HFF-Myc (cell line): ENCODE measurements at regions not wholly inside any gene's neighbourhood (a gene's known extent, or its start where the extent isn't known, plus 50 kb on each side); places are given as distances from the start of the nearest gene placed in this dataset.
A peak's percentile ranks its signal among the peaks of the same experiment; 100 is the strongest.

Experiments used
- DNase-seq: peaks from one replicate; pipeline ENCODE4 v3.0.0-alpha.2; 2011; ENCODE audit warnings: low read depth; ENCODE audit errors: extremely low read depth
- H3K4me3 ChIP-seq: replicated peaks from 2 replicates; pipeline ENCODE4 v1.5.1; 2011; ENCODE audit warnings: low read depth, mild to moderate bottlenecking, control low read depth, low read length
- CTCF ChIP-seq: IDR thresholded peaks from 2 replicates; pipeline ENCODE4 v1.5.1; 2012; ENCODE audit warnings: mild to moderate bottlenecking, low read depth, low read length, control low read depth; ENCODE audit errors: missing control alignments

GRCh38 chr7:62361-63116 lies 129.8 kb upstream of the FAM20C start:
- H3K4me3 ChIP-seq: no peak overlapping the region
- no peak for TF ChIP-seq CTCF

GRCh38 chr7:63117-63480 lies 129.3 kb upstream of the FAM20C start:
- no peak for TF ChIP-seq CTCF
- DNase-seq: no peak
- H3K4me3 ChIP-seq: no peak overlapping the region

More at GRCh38 chr7:62361-63116, 129.8 kb upstream of the FAM20C start:
- DNase-seq: no peak

GRCh38 chr7:63521-64021 lies 128.8 kb upstream of the FAM20C start:
- DNase-seq: no peak

GRCh38 chr7:64098-64915 lies 128.1 kb upstream of the FAM20C start:
- DNase-seq: no peak
- H3K4me3 ChIP-seq: no peak overlapping the region
- TF ChIP-seq CTCF: peak; percentile 60

More at GRCh38 chr7:63521-64021, 128.8 kb upstream of the FAM20C start:
- no peak overlapping the region for H3K4me3 ChIP-seq
- no peak for TF ChIP-seq CTCF

- H3K4me3 ChIP-seq: no peak overlapping the region
- DNase-seq: no peak
- no peak for TF ChIP-seq CTCF
These were observed 127.4 kb upstream of the FAM20C start for GRCh38 chr7:64916-65341.

GRCh38 chr7:65554-65953 lies 126.8 kb upstream of the FAM20C start:
- no peak for DNase-seq
- TF ChIP-seq CTCF: no peak
- H3K4me3 ChIP-seq: no peak overlapping the region
